IMR-90 (cell line): ENCODE measurements at regions not wholly inside any gene's neighbourhood (a gene's known extent, or its start where the extent isn't known, plus 50 kb on each side); places are given as distances from the start of the nearest gene placed in this dataset.

Experiments
- ATAC-seq: fragments of 200-7000 bp; cut with Tn5 transposase; 2 replicates; pipeline ENCODE4 v1.9.1; 2020; ENCODE audit warnings: low read depth, mild to moderate bottlenecking, moderate library complexity
- BruUV-seq: library from RNA; stranded (reverse); fragments of 400-500 nt; replicated peaks from 2 replicates; lab custom pipeline; 2021; lab: Mats Ljungman, UMichigan
- CTCF ChIA-PET: fragments of 300-600 bp; formaldehyde crosslinking; extraction: SDS; loops from one replicate; lab custom pipeline; 2021; ENCODE audit warnings: antibody characterized with exemption; lab: Yijun Ruan, JAX
- POLR2A ChIA-PET: fragments of 300-600 bp; sonication (Branson Sonifier 250); formaldehyde crosslinking; loops from one replicate; lab custom pipeline; 2022; ENCODE audit warnings: antibody characterized with exemption; ENCODE audit not compliant: unreplicated experiment; lab: Charles Lee
- DNase-seq: peaks from one replicate; pipeline ENCODE4 v3.0.0; 2013
- H2AFZ ChIP-seq: replicated peaks from 2 replicates; pipeline ENCODE3; 2013; ENCODE audit warnings: low read length, mild to moderate bottlenecking; ENCODE audit not compliant: poor library complexity
- H2AK5ac ChIP-seq: 2 replicates; pipeline ENCODE4 v1.6.1; 2013; ENCODE audit warnings: low read depth, low read length, inconsistent platforms
- H2AK9ac ChIP-seq: replicated peaks from 2 replicates; pipeline ENCODE3; 2013; ENCODE audit warnings: mild to moderate bottlenecking, low read depth, low read length, moderate library complexity; ENCODE audit not compliant: poor library complexity
- H2BK120ac ChIP-seq: 2 replicates; pipeline ENCODE4 v1.6.1; 2013; ENCODE audit warnings: low read depth, low read length, inconsistent platforms
- H2BK15ac ChIP-seq: 3 replicates; pipeline ENCODE4 v1.6.1; 2013; ENCODE audit warnings: low read depth, low read length, inconsistent platforms
- H2BK20ac ChIP-seq: 2 replicates; pipeline ENCODE4 v1.6.1; 2013; ENCODE audit warnings: low read depth, mild to moderate bottlenecking, inconsistent platforms, low read length, moderate library complexity
- H2BK5ac ChIP-seq: 2 replicates; pipeline ENCODE4 v1.6.1; 2013; ENCODE audit warnings: mild to moderate bottlenecking, low read depth, low read length, inconsistent platforms; ENCODE audit not compliant: poor library complexity, severe bottlenecking
- H3K14ac ChIP-seq: replicated peaks from 2 replicates; pipeline ENCODE4 v1.6.1; 2013; ENCODE audit warnings: low read depth, low read length, inconsistent platforms
- H3K18ac ChIP-seq: 2 replicates; pipeline ENCODE4 v1.6.1; 2013; ENCODE audit warnings: low read depth, low read length, control low read depth
- H3K23ac ChIP-seq: 2 replicates; pipeline ENCODE4 v1.6.1; 2013; ENCODE audit warnings: low read depth, low read length, inconsistent platforms
- H3K27ac ChIP-seq: 2 replicates; pipeline ENCODE4 v1.5.1; 2013; ENCODE audit warnings: mild to moderate bottlenecking, control low read depth, low read length; ENCODE audit not compliant: insufficient read depth
- H3K27me3 ChIP-seq: 2 replicates; pipeline ENCODE4 v1.6.1; 2013; ENCODE audit warnings: low read length; ENCODE audit not compliant: control insufficient read depth, insufficient read depth
- H3K36me3 ChIP-seq: 2 replicates; pipeline ENCODE4 v1.6.1; 2013; ENCODE audit warnings: low read length, mixed read lengths; ENCODE audit not compliant: control insufficient read depth, insufficient read depth
- H3K4ac ChIP-seq: 2 replicates; pipeline ENCODE4 v1.6.1; 2013; ENCODE audit warnings: low read depth, low read length, inconsistent platforms
- H3K4me1 ChIP-seq: 2 replicates; pipeline ENCODE4 v1.6.1; 2013; ENCODE audit warnings: low read length, mixed read lengths; ENCODE audit not compliant: control insufficient read depth, insufficient read depth
- H3K4me2 ChIP-seq: 2 replicates; pipeline ENCODE4 v1.6.1; 2013; ENCODE audit warnings: low read depth, mild to moderate bottlenecking, control low read depth, low read length, moderate library complexity
- H3K4me3 ChIP-seq: 2 replicates; pipeline ENCODE4 v1.5.1; 2013; ENCODE audit warnings: low read depth, mild to moderate bottlenecking, control low read depth, low read length, moderate library complexity; ENCODE audit not compliant: insufficient read depth
- H3K56ac ChIP-seq: 2 replicates; pipeline ENCODE4 v1.6.1; 2013; ENCODE audit warnings: low read length, inconsistent platforms; ENCODE audit not compliant: insufficient read depth; ENCODE audit errors: extremely low read depth
- H3K79me1 ChIP-seq, 2 experiments: 2 replicates each; pipeline ENCODE4 v1.6.1; 2013; ENCODE audit warnings: low read length in 2 of 2, inconsistent platforms in 1 of 2, low read depth in 1 of 2
- H3K9ac ChIP-seq: 2 replicates; pipeline ENCODE4 v1.6.1; 2013; ENCODE audit warnings: low read depth, low read length, control low read depth
- H3K9me1 ChIP-seq: 2 replicates; pipeline ENCODE4 v1.6.1; 2013; ENCODE audit warnings: low read length, inconsistent platforms; ENCODE audit not compliant: insufficient read depth
- H3K9me3 ChIP-seq: 2 replicates; pipeline ENCODE4 v1.6.1; 2013; ENCODE audit warnings: low read length; ENCODE audit not compliant: control insufficient read depth, insufficient read depth
- H4K20me1 ChIP-seq: 2 replicates; pipeline ENCODE4 v1.6.1; 2013; ENCODE audit warnings: low read length, inconsistent platforms; ENCODE audit not compliant: insufficient read depth
- H4K5ac ChIP-seq: 2 replicates; pipeline ENCODE4 v1.6.1; 2013; ENCODE audit warnings: mild to moderate bottlenecking, low read depth, low read length, control low read depth
- H4K8ac ChIP-seq, 2 experiments: 2 replicates each; pipeline ENCODE4 v1.6.1; 2013; ENCODE audit warnings: low read depth in 2 of 2, low read length in 2 of 2, control low read depth in 1 of 2, inconsistent platforms in 1 of 2
- H4K91ac ChIP-seq: 2 replicates; pipeline ENCODE4 v1.6.1; 2013; ENCODE audit warnings: low read depth, low read length, inconsistent platforms; ENCODE audit not compliant: insufficient read depth
- MAZ ChIP-seq: IDR thresholded peaks from 2 replicates; pipeline ENCODE4 v1.6.1; 2012; ENCODE audit warnings: low read depth, mild to moderate bottlenecking, low read length, improper control_type of control experiment, moderate library complexity, borderline replicate concordance
- WGBS, 2 experiments: methylation state at CpG; one replicate each; pipeline versions ENCODE4 v1.1.5 to v1.1.7; 2013; ENCODE audit warnings: missing lambda C conversion rate in 2 of 2; ENCODE audit not compliant: insufficient read length in 1 of 2; ENCODE audit errors: extremely low coverage in 2 of 2; 5-methylcytosine and 5-hydroxymethylcytosine counted together
- dilution Hi-C: fragments of 300-500 bp; cut with HindIII; formaldehyde crosslinking; loops from one replicate; pipeline ENCODE4 v1.14.3; 2018; ENCODE audit warnings: low sequenced_read_pairs; ENCODE audit not compliant: unreplicated experiment
- in situ Hi-C: fragments of 300-500 bp; cut with MboI; formaldehyde crosslinking; loops from 3 replicates; pipeline ENCODE4 v1.14.3; 2019; ENCODE audit warnings: low sequenced_read_pairs, inconsistent platforms, mixed read lengths
- intact Hi-C: fragments of 100-400 bp; cut with micrococcal nuclease; formaldehyde crosslinking; loops from 2 replicates; pipeline ENCODE4 v1.10.0; 2022

DNA sequence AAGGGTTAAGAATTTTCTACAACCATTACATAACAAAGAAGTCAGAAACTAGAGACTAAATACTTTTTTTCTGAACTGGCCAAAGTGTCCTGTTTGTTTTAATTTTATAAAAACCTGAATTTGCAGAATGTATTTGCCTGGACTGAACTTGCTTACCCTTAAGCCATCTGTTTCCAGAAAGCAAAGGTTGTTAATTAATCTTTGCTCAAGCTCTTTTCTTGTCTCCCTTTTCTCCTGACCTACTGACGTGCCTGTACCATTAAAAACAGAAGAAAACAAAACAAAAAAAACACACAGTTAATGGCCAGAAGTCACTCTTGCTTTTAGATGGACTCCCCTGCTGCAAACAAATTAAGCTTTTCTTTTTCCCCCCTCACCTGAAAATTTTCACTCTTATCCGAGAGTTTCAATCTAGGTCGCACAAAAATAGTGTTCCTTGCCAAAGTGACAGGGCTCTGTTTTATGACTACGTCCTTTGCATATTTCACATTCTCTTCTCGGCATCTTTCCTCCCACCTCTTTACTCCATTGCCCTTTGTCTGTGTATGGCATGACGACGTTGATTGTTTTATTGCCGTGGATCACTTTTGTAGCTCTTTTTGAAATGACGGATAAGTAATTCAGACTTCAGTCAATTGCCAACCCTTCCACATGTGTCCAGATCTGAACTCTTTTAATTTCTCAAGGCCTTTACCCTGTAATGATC, 333.8 kb upstream of the GRIN3A start:
- no peak overlapping the region for H2AFZ ChIP-seq
- ATAC-seq (no peak), DNase-seq (no peak)
- H4K91ac ChIP-seq, result no peak overlapping the region
- CTCF ChIA-PET, result no interaction called here
- no peaks in the 10 kb centered on the region for H3K79me1 ChIP-seq
- TF ChIP-seq MAZ, result no peak
- H3K36me3 ChIP-seq, result no peaks in the 10 kb centered on the region
- no peak overlapping the region for H3K23ac ChIP-seq
- intact Hi-C loops, result no loop called here
- no TSS peak for BruUV-seq
- no peak overlapping the region for H3K14ac ChIP-seq
- H2BK120ac ChIP-seq, result no peak overlapping the region
- no peak overlapping the region for H3K27ac ChIP-seq
- no peak overlapping the region for H2AK9ac ChIP-seq
- H2BK5ac ChIP-seq, result no peak overlapping the region
- H4K20me1 ChIP-seq, result no peaks in the 10 kb centered on the region
- no peak overlapping the region for H4K8ac ChIP-seq
- no peak overlapping the region for H2BK20ac ChIP-seq
- H3K4ac ChIP-seq, result no peak overlapping the region
- in situ Hi-C loops, result no loop called here
- H3K4me3 ChIP-seq, result no peak overlapping the region
- peaks cover 2% of the 10 kb centered on the region; the same call in 1 of the 2 replicates for H3K9me3 ChIP-seq
- no peak overlapping the region for H3K56ac ChIP-seq
- H3K9me1 ChIP-seq, result no peaks in the 10 kb centered on the region
- dilution Hi-C loops, result no loop called here
- POLR2A ChIA-PET, result no interaction called here
- 69% methylated on average over 6 of the region's 9 CpGs; no CpG with 5 or more reads in 1 of the 2 experiments for WGBS, 2 experiments
- H2BK15ac ChIP-seq, result no peak overlapping the region
- no peak overlapping the region for H3K4me2 ChIP-seq
- no peak overlapping the region for H3K18ac ChIP-seq
- H3K4me1 ChIP-seq, result no peaks in the 10 kb centered on the region
- no peak overlapping the region for H4K5ac ChIP-seq
- H3K27me3 ChIP-seq, result no peaks in the 10 kb centered on the region
- no peak overlapping the region for H2AK5ac ChIP-seq
- H3K9ac ChIP-seq, result no peak overlapping the region
